ENCODE measurements at regions not wholly inside any gene's neighbourhood (a gene's known extent, or its start where the extent isn't known, plus 50 kb on each side); places are given as distances from the start of the nearest gene placed in this dataset.
"Not testable (repeated sequence)": the region's sequence is repeated elsewhere in the genome, so short reads cannot be mapped to it uniquely, and the experiment has no call there.

GRCh38 chr11:23211221-23211620, 350.9 kb upstream of the CCDC179 start:
- in situ Hi-C loops (cut with HindIII; ENCODE audit: low sequenced_read_pairs): no loop called here
- no peak for TF ChIP-seq CTCF (IDR thresholded peaks at IDR 0.05; ENCODE audit: low read depth, low read length, missing control alignments)
- DNase-seq (ENCODE audit: low read depth): no peak
- H3K4me3 ChIP-seq (ENCODE audit: low read depth, low read length): no peak overlapping the region

GRCh38 chr11:23212807-23213206, 352.5 kb upstream of the CCDC179 start:
- DNase-seq (ENCODE audit: low read depth): no peak
- no peak for TF ChIP-seq CTCF (IDR thresholded peaks at IDR 0.05; ENCODE audit: low read depth, low read length, missing control alignments)
- in situ Hi-C loops (cut with HindIII; ENCODE audit: low sequenced_read_pairs): no loop called here
- no peak overlapping the region for H3K4me3 ChIP-seq (ENCODE audit: low read depth, low read length)

GRCh38 chr11:23217072-23217471, 356.8 kb upstream of the CCDC179 start:
- in situ Hi-C loops (cut with HindIII; ENCODE audit: low sequenced_read_pairs): no loop called here
- TF ChIP-seq CTCF (IDR thresholded peaks at IDR 0.05; ENCODE audit: low read depth, low read length, missing control alignments): no peak
- H3K4me3 ChIP-seq (ENCODE audit: low read depth, low read length): no peak overlapping the region
- no peak for DNase-seq (ENCODE audit: low read depth)

- in situ Hi-C loops (cut with HindIII; ENCODE audit: low sequenced_read_pairs); H3K4me3 ChIP-seq (ENCODE audit: low read depth, low read length); DNase-seq (ENCODE audit: low read depth): not testable (repeated sequence)
These were observed 359.8 kb upstream of the CCDC179 start for GRCh38 chr11:23220086-23220485.

GRCh38 chr11:23221366-23221765, 361.1 kb upstream of the CCDC179 start:
- TF ChIP-seq CTCF (IDR thresholded peaks at IDR 0.05; ENCODE audit: low read depth, low read length, missing control alignments): no peak
- DNase-seq (ENCODE audit: low read depth): no peak
- in situ Hi-C loops (cut with HindIII; ENCODE audit: low sequenced_read_pairs): no loop called here
- no peak overlapping the region for H3K4me3 ChIP-seq (ENCODE audit: low read depth, low read length)

GRCh38 chr11:23226331-23227077, 366.2 kb upstream of the CCDC179 start:
- DNase-seq (ENCODE audit: low read depth): no peak
- H3K4me3 ChIP-seq (ENCODE audit: low read depth, low read length): no peak overlapping the region
- no peak for TF ChIP-seq CTCF (IDR thresholded peaks at IDR 0.05; ENCODE audit: low read depth, low read length, missing control alignments)
- in situ Hi-C loops (cut with HindIII; ENCODE audit: low sequenced_read_pairs): no loop called here

- no peak for DNase-seq (ENCODE audit: low read depth)
- no peak for TF ChIP-seq CTCF (IDR thresholded peaks at IDR 0.05; ENCODE audit: low read depth, low read length, missing control alignments)
- no peak overlapping the region for H3K4me3 ChIP-seq (ENCODE audit: low read depth, low read length)
- in situ Hi-C loops (cut with HindIII; ENCODE audit: low sequenced_read_pairs): no loop called here
These were observed 366.8 kb upstream of the CCDC179 start for GRCh38 chr11:23227078-23227445.
